SKM-1 (cell line): ENCODE measurements at regions not wholly inside any gene's neighbourhood (a gene's known extent, or its start where the extent isn't known, plus 50 kb on each side); places are given as distances from the start of the nearest gene placed in this dataset.

Source experiments
- DNase-seq: peaks from one replicate; lab custom pipeline; 2025; ENCODE audit not compliant: unreplicated experiment; lab: John Stamatoyannopoulos, UW

GRCh38 chr2:163462993-163463392 is 272.8 kb downstream of the FIGN start:
- DNase-seq, result no peak

- no peak for DNase-seq
Measured at GRCh38 chr2:163459986-163460385, 275.8 kb downstream of the FIGN start.

- no peak for DNase-seq
Measured at GRCh38 chr2:163456953-163457743, 278.7 kb downstream of the FIGN start.

- no peak for DNase-seq
Measured at GRCh38 chr2:163455815-163456214, 280.0 kb downstream of the FIGN start.

- DNase-seq, result no peak
Measured at GRCh38 chr2:163453920-163454319, 281.9 kb downstream of the FIGN start.

GRCh38 chr2:163441603-163442002 is 294.2 kb downstream of the FIGN start:
- no peak for DNase-seq

- no peak for DNase-seq
Measured at GRCh38 chr2:163436963-163437362, 298.8 kb downstream of the FIGN start.

- no peak for DNase-seq
Measured at GRCh38 chr2:163428187-163428586, 307.6 kb downstream of the FIGN start.

GRCh38 chr2:163420604-163421003 is 315.2 kb downstream of the FIGN start:
- no peak for DNase-seq

- DNase-seq, result no peak
Measured at GRCh38 chr2:163419000-163419830, 316.6 kb downstream of the FIGN start.

GRCh38 chr2:163417596-163418337 is 318.0 kb downstream of the FIGN start:
- no peak for DNase-seq

GRCh38 chr2:163414121-163414520 is 321.7 kb downstream of the FIGN start:
- DNase-seq, result no peak

GRCh38 chr2:163407296-163407695 is 328.5 kb downstream of the FIGN start:
- DNase-seq, result no peak

GRCh38 chr2:163405298-163405697 is 330.5 kb downstream of the FIGN start:
- DNase-seq, result no peak

GRCh38 chr2:163401481-163401880 is 334.3 kb downstream of the FIGN start:
- no peak for DNase-seq

- DNase-seq, result no peak
Measured at GRCh38 chr2:163397451-163397850, 338.4 kb downstream of the FIGN start.

- DNase-seq, result no peak
Measured at GRCh38 chr2:163395602-163396001, 340.2 kb downstream of the FIGN start.

GRCh38 chr2:163389838-163390237 is 346.0 kb downstream of the FIGN start:
- no peak for DNase-seq

- DNase-seq, result no peak
Measured at GRCh38 chr2:163375472-163375871, 360.3 kb downstream of the FIGN start.

GRCh38 chr2:163375070-163375469 is 360.7 kb downstream of the FIGN start:
- DNase-seq, result no peak

GRCh38 chr2:163374282-163374681 is 361.5 kb downstream of the FIGN start:
- no peak for DNase-seq

- DNase-seq, result no peak
Measured at GRCh38 chr2:163373496-163373895, 362.3 kb downstream of the FIGN start.
